ENCODE measurements at regions not wholly inside any gene's neighbourhood (a gene's known extent, or its start where the extent isn't known, plus 50 kb on each side); places are given as distances from the start of the nearest gene placed in this dataset.

DNA sequence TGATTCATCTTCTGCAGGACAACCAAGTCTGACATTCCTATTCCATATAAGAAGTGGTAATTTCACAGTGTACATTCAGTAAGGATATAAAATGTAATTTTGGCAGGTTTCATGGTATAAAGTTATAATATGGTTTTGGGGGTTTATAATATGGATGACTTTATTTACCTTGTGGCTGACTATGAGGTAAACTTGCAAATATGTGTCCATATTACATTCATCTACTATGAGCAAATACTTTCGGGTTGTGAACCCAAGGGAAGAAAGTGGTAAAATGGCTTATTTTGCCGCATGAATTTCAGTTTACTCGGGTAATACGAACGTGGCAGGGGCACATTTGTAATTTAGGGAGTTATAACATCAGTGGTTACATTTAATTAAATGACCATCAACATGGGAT, 86.7 kb upstream of the TNFSF11 start:
- no TSS peak for BruUV-seq (replicated peaks)
- ChIA-PET CTCF (no interaction called here), RAD21 (ENCODE audit: low non-redundant PET in 1 of 2, low total read pairs in 2 of 2, uncharacterized antibody in 2 of 2, unreplicated experiment in 2 of 2) (no interaction called here), POLR2A (no interaction called here)
- H2AFZ ChIP-seq (ENCODE audit: low read depth, low read length, poor library complexity, severe bottlenecking) = no peak overlapping the region
- no peak overlapping the region for H3K4me3 ChIP-seq (replicated peaks in 1 of 2; ENCODE audit: low read depth in 1 of 2, low read length in 2 of 2)
- H3K9ac ChIP-seq (ENCODE audit: low read length) = no peak overlapping the region
- H3K27ac ChIP-seq (ENCODE audit: low read depth, low read length) = no peak overlapping the region
- no peaks in the 10 kb centered on the region for H4K20me1 ChIP-seq (ENCODE audit: insufficient read depth)
- no peaks in the 10 kb centered on the region for H3K9me3 ChIP-seq (ENCODE audit: control insufficient read depth in 1 of 2, insufficient read depth in 1 of 2, low read depth in 1 of 2, low read length in 2 of 2)
- H3K9me2 ChIP-seq (ENCODE audit: insufficient read depth) = no peaks in the 10 kb centered on the region
- H3K27me3 ChIP-seq (ENCODE audit: insufficient read depth, low read length) = no peaks in the 10 kb centered on the region
- H3K36me3 ChIP-seq (ENCODE audit: control insufficient read depth in 1 of 2, insufficient read depth in 2 of 2, low read length in 2 of 2) = no peaks in the 10 kb centered on the region; a peak in 1 of 4 replicates
- H3K4me2 ChIP-seq (ENCODE audit: low read length) = no peak overlapping the region
- intact Hi-C loops (cut with micrococcal nuclease) = no loop called here
- DNase-seq (ENCODE audit: low read depth, low spot score) (no peak), ATAC-seq (no peak)
- no peaks in the 10 kb centered on the region for H3K79me2 ChIP-seq (ENCODE audit: insufficient read depth, low read length)
- no peaks in the 10 kb centered on the region; a peak in 1 of 4 replicates for H3K4me1 ChIP-seq (ENCODE audit: control insufficient read depth in 1 of 2, insufficient read depth in 2 of 2, low read length in 2 of 2)
- TF ChIP-seq, protein P1, sequence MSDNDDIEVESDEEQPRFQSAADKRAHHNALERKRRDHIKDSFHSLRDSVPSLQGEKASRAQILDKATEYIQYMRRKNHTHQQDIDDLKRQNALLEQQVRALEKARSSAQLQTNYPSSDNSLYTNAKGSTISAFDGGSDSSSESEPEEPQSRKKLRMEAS (IDR thresholded peaks at IDR 0.05) = no peak
- TF ChIP-seq SIN3A (IDR thresholded peaks at IDR 0.05; ENCODE audit: low read depth) = no peak

DNA sequence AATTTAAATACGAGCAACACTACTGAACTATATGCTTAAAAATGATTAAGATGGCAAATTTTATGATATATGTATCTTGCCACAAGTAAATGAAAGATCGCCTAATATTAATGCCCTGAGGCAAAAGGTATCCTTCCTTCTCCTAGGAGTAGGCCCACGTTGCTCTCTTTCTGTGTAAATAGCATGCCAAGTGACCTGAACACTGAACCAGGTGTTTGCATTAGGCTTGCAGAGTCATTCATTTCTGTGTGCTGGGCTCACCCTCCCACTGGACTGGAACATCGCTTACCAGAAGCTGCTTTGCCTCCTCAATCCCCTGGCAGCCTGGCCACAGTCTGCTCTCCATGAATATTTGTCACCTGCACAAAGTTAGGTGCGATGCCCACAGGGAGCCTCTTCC, 83.3 kb upstream of the TNFSF11 start:
- intact Hi-C loops (cut with micrococcal nuclease) = loop anchor here (5.0 kb wide), 1 partner anchor 437 kb away; no protein-coding TSS in a partner anchor
- no peak overlapping the region for H3K27ac ChIP-seq (ENCODE audit: low read depth, low read length)
- CTCF ChIA-PET = no interaction called here

More for the DNA sequence above, 83.3 kb upstream of the TNFSF11 start:
- DNase-seq (ENCODE audit: low read depth, low spot score) (no peak), ATAC-seq (no peak)
- ChIA-PET RAD21 (ENCODE audit: low non-redundant PET in 1 of 2, low total read pairs in 2 of 2, uncharacterized antibody in 2 of 2, unreplicated experiment in 2 of 2) (no interaction called here), POLR2A (no interaction called here)
- TF ChIP-seq POLR2A (IDR thresholded peaks at IDR 0.05; ENCODE audit: borderline replicate concordance, extremely low read depth, insufficient read depth, insufficient read length) (no peak), ZNF274 (IDR thresholded peaks at IDR 0.05; ENCODE audit: low read depth, low read length) (no peak), SIN3A (IDR thresholded peaks at IDR 0.05; ENCODE audit: low read depth) (no peak), SP1 (IDR thresholded peaks at IDR 0.05; ENCODE audit: low read depth) (no peak), TCF7L2 (IDR thresholded peaks at IDR 0.05; ENCODE audit: borderline replicate concordance, extremely low read depth, insufficient read depth, insufficient read length) (no peak), ZFX (IDR thresholded peaks at IDR 0.05) (no peak), JUND (IDR thresholded peaks at IDR 0.05) (no peak), RAD21 (IDR thresholded peaks at IDR 0.05; ENCODE audit: low read depth) (no peak)
- TF ChIP-seq, protein P1 (IDR thresholded peaks at IDR 0.05) = no peak
- Histone ChIP-seq H3K9me2 (ENCODE audit: insufficient read depth) (no peaks in the 10 kb centered on the region), H2AFZ (ENCODE audit: low read depth, low read length, poor library complexity, severe bottlenecking) (no peak overlapping the region), H3K4me3 (replicated peaks in 1 of 2; ENCODE audit: low read depth in 1 of 2, low read length in 2 of 2) (no peak overlapping the region), H3K4me2 (ENCODE audit: low read length) (no peak overlapping the region), H3K79me2 (ENCODE audit: insufficient read depth, low read length) (no peaks in the 10 kb centered on the region), H3K9ac (ENCODE audit: low read length) (no peak overlapping the region), H3K36me3 (ENCODE audit: control insufficient read depth in 1 of 2, insufficient read depth in 2 of 2, low read length in 2 of 2) (no peaks in the 10 kb centered on the region; a peak in 1 of 4 replicates), H3K27me3 (ENCODE audit: insufficient read depth, low read length) (no peaks in the 10 kb centered on the region), H3K4me1 (ENCODE audit: control insufficient read depth in 1 of 2, insufficient read depth in 2 of 2, low read length in 2 of 2) (no peaks in the 10 kb centered on the region; a peak in 1 of 4 replicates), H3K9me3 (ENCODE audit: control insufficient read depth in 1 of 2, insufficient read depth in 1 of 2, low read depth in 1 of 2, low read length in 2 of 2) (no peaks in the 10 kb centered on the region), H4K20me1 (ENCODE audit: insufficient read depth) (no peaks in the 10 kb centered on the region)
- no TSS peak for BruUV-seq (replicated peaks)

Data from HCT116 (cell line).